Fibroblast of pulmonary artery (primary cell): ENCODE measurements at regions not wholly inside any gene's neighbourhood (a gene's known extent, or its start where the extent isn't known, plus 50 kb on each side); places are given as distances from the start of the nearest gene placed in this dataset.

Source experiments
- DNase-seq: peaks from one replicate; pipeline ENCODE4 v3.0.0-alpha.2; 2010; ENCODE audit warnings: low read depth
- H3K4me3 ChIP-seq: replicated peaks from 2 replicates; pipeline ENCODE4 v1.5.1; 2011; ENCODE audit warnings: low read depth, mild to moderate bottlenecking, control low read depth, low read length, moderate library complexity
- TF ChIP-seq, protein P1 (sequence below): IDR thresholded peaks from 2 replicates; pipeline ENCODE4 v1.5.1; 2011; ENCODE audit warnings: mild to moderate bottlenecking, control low read depth, low read length, inconsistent platforms; ENCODE audit errors: missing control alignments

DNA sequence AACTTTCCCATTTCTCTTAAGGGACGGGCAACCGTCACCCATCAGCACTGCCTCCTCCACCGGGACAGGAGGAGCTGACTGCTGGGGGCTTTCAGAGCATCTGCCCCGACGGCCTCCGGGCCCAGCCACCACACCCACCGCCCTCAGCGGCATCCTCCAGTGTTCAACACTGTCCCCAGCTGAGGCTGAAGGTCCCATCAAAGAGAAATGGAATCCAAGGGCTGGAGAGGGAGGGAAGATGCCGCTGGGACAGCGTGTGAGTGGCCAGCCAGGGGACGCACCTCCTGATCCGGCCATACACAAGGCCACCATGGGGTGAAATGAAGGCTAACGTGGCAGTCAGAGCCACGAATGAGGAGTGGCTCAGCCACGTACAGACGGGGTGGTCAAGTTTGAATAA, 153.6 kb upstream of the PPP2R2D start:
- TF ChIP-seq, protein P1, sequence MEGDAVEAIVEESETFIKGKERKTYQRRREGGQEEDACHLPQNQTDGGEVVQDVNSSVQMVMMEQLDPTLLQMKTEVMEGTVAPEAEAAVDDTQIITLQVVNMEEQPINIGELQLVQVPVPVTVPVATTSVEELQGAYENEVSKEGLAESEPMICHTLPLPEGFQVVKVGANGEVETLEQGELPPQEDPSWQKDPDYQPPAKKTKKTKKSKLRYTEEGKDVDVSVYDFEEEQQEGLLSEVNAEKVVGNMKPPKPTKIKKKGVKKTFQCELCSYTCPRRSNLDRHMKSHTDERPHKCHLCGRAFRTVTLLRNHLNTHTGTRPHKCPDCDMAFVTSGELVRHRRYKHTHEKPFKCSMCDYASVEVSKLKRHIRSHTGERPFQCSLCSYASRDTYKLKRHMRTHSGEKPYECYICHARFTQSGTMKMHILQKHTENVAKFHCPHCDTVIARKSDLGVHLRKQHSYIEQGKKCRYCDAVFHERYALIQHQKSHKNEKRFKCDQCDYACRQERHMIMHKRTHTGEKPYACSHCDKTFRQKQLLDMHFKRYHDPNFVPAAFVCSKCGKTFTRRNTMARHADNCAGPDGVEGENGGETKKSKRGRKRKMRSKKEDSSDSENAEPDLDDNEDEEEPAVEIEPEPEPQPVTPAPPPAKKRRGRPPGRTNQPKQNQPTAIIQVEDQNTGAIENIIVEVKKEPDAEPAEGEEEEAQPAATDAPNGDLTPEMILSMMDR, result no peak
- DNase-seq, result no peak
- no peak overlapping the region for H3K4me3 ChIP-seq

DNA sequence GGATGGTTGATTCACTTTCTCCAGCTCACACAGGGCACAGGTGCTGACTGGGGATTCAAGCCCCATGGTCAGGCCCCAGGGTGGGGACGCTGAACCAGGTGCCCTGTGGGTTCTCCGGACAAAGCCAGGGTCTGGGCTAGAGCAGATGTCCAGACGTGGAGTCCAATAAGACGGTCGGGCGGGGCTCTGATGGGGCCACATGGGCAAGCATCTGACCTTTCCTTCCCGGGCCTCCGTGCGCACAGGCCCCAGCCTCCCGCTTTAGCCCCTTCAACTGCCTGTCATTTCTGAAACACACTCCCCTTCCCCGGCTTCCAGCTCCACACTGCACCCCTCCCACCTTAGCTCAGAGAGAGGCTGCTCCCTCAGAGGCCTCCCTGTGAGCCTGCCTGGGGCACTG, 153.0 kb upstream of the PPP2R2D start:
- TF ChIP-seq, protein P1, result no peak
- no peak for DNase-seq
- no peak overlapping the region for H3K4me3 ChIP-seq

DNA sequence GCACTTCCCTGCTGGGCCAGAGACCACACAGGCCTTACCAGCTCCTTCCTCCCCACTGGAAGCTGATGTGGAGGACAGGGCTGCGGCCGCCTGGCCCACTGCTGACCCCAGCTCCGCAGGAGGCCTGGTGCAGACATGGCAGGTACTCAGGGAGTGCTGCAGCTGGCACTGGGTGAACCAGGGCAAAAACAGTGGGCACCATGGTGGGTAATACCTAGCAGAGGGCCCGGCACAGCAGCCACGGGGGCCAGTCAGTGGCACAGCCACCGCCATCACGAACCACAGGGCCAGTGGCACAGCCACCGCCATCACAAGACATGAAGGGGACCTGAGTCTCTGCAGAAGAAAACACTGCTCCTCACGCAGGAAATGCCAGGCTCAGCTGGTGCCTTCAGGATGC, 152.6 kb upstream of the PPP2R2D start:
- TF ChIP-seq, protein P1, result no peak
- no peak for DNase-seq
- no peak overlapping the region for H3K4me3 ChIP-seq

DNA sequence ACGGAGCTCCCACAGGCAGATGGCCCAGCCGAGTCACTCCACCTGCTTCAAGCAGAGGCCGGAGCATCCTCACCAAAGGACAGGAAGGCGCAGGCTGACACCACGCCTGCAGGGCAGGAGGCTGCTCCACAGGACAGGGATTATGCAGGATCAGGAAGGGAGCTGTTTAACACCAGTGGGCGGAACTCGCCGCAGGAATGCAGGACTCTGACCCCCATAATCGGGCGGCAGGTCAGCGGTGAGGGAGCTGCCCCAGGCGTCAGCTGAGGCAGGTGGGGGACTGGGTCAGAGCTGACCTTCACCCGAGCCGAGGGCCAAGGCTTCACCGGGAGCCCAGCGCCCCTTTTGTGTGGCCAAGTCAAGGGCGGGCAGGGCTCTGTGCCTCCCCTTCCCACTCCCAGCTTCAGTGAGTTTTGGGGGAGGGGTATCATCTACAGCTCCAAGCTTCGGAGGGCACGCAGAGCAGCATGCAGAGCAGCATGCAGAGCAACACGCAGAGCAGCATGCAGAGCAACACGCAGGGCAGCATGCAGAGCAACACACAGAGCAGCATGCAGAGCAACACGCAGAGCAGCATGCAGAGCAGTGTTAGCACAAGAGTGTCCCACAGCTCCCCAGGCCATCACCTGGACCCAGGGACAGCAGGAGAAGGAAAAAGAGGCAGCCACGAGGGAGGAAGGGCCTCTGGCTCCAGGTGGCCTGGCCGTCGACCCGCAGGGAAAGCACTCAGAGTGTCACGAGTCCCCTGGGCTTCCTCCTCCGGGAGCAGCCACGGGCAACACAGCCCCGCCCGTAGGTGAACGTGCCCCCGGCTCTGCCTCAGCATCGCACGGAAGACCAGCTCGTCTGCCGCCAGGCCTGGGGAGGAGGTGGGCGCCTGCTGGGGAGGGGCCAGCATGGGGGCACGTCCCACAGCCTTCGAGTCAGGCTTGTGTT, 151.7 kb upstream of the PPP2R2D start:
- H3K4me3 ChIP-seq, result no peak overlapping the region
- TF ChIP-seq, protein P1, result no peak
- no peak for DNase-seq

DNA sequence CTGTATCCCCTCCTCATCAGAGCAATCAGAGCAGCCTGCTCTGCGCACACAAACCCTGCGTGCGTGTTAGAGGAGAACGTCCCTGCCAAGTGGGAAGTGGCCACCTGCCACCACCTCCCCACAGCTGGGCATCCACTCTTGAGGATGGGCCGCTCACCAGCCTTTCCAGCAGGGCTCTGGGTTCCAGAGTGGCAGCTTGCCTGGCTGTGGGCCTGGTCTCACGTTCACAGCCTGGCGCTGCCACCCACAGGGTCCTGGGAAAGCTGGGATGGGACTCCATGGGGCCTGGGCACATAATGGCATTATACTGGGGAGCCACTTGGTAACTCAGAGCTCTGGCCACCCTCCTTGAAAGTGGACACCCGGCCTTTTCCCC, 151.1 kb upstream of the PPP2R2D start:
- DNase-seq, result no peak
- no peak overlapping the region for H3K4me3 ChIP-seq
- TF ChIP-seq, protein P1, result no peak

DNA sequence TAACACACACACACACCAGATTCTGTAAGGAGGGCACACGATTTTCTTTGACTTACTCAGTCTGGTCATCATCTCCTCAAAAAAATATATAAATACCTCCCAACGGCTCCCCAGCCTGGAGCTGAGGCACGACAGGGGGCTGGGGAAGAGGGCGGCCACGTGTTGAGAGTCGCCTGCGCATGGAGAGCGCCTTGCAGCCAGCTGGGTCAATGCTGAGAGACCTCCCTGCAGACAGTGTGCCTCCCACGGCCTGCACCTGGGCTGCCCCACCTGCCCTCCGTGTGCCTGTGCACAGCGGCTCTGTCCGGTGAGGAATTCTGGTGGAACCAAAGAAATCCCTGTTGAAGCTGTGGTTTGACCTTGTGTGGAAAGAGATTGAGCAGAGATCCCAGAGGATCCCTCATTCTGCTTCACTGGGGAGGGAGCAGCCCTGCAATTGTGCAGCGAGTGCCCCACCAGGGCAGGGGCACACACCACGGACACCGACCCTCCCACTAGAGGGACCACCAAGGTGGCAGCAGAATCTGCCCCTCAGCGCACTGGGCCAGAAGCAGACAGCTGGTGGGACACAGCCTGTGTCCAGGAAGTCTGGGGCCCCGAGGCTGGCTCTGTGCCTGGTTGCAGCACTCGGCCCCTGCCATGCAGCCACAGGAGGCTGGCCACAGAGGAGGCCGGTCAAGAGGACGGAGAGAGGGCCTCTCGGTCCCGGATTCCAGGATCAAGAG, 150.5 kb upstream of the PPP2R2D start:
- TF ChIP-seq, protein P1, result no peak
- no peak overlapping the region for H3K4me3 ChIP-seq
- DNase-seq, result no peak
